Endodermal cell (in vitro differentiated cells): ENCODE measurements at regions not wholly inside any gene's neighbourhood (a gene's known extent, or its start where the extent isn't known, plus 50 kb on each side); places are given as distances from the start of the nearest gene placed in this dataset.

Experiments
- DNase-seq: peaks from one replicate; pipeline ENCODE4 v3.0.0-alpha.2; 2017
- H3K27ac ChIP-seq: 2 replicates; pipeline ENCODE4 v1.5.1; 2013; ENCODE audit warnings: mild to moderate bottlenecking, low read depth, low read length, moderate library complexity
- H3K27me3 ChIP-seq: 2 replicates; pipeline ENCODE4 v1.6.1; 2013; ENCODE audit warnings: mild to moderate bottlenecking, low read length, moderate library complexity; ENCODE audit not compliant: insufficient read depth, control insufficient read depth, poor library complexity, severe bottlenecking
- H3K36me3 ChIP-seq: 2 replicates; pipeline ENCODE4 v1.7.0; 2013; ENCODE audit warnings: mild to moderate bottlenecking, low read length, moderate library complexity; ENCODE audit not compliant: control insufficient read depth, insufficient read depth
- H3K4me1 ChIP-seq: one replicate; pipeline ENCODE4 v1.7.0; 2013; ENCODE audit warnings: low read length; ENCODE audit not compliant: control insufficient read depth, insufficient read depth
- H3K4me3 ChIP-seq: 2 replicates; pipeline ENCODE4 v1.5.1; 2013; ENCODE audit warnings: mild to moderate bottlenecking, low read length, moderate library complexity
- H3K9ac ChIP-seq: 2 replicates; pipeline ENCODE4 v1.6.1; 2013; ENCODE audit warnings: mild to moderate bottlenecking, low read length, moderate library complexity; ENCODE audit not compliant: poor library complexity, severe bottlenecking; ENCODE audit errors: extremely low read depth
- H3K9me3 ChIP-seq: 2 replicates; pipeline ENCODE4 v1.6.1; 2013; ENCODE audit warnings: mild to moderate bottlenecking, low read length, moderate library complexity; ENCODE audit not compliant: control insufficient read depth
- H3K27ac Mint-ChIP-seq: 2 replicates; pipeline ENCODE4 v1.8.0; 2020; ENCODE audit warnings: mixed read lengths
- H3K27me3 Mint-ChIP-seq: 2 replicates; pipeline ENCODE4 v1.8.0; 2021; ENCODE audit warnings: mild to moderate bottlenecking, mixed read lengths; ENCODE audit not compliant: insufficient read depth
- H3K36me3 Mint-ChIP-seq: 2 replicates; pipeline ENCODE4 v1.8.0; 2020; ENCODE audit warnings: low read depth, mixed read lengths
- H3K4me1 Mint-ChIP-seq: 2 replicates; pipeline ENCODE4 v1.8.0; 2020; ENCODE audit warnings: mixed read lengths
- H3K4me3 Mint-ChIP-seq: 2 replicates; pipeline ENCODE4 v1.8.0; 2020; ENCODE audit warnings: mild to moderate bottlenecking, moderate library complexity, mixed read lengths
- H3K9me3 Mint-ChIP-seq: 2 replicates; pipeline ENCODE4 v1.8.0; 2020; ENCODE audit warnings: mild to moderate bottlenecking, mixed read lengths
- WGBS, 2 experiments: methylation state at CpG; one replicate each; pipeline versions ENCODE4 v1.1.5 to v1.1.7; 2013; ENCODE audit warnings: missing lambda C conversion rate in 2 of 2, mixed read lengths in 1 of 2; ENCODE audit not compliant: insufficient coverage in 1 of 2, insufficient read length in 1 of 2; 5-methylcytosine and 5-hydroxymethylcytosine counted together
- TF ChIP-seq, protein P1 (sequence below): fragments of 200-600 bp; sonication (generic); conservative IDR thresholded peaks from 2 replicates; pipeline ENCODE4 v1.5.0; 2021; ENCODE audit warnings: antibody characterized with exemption, mild to moderate bottlenecking

DNA sequence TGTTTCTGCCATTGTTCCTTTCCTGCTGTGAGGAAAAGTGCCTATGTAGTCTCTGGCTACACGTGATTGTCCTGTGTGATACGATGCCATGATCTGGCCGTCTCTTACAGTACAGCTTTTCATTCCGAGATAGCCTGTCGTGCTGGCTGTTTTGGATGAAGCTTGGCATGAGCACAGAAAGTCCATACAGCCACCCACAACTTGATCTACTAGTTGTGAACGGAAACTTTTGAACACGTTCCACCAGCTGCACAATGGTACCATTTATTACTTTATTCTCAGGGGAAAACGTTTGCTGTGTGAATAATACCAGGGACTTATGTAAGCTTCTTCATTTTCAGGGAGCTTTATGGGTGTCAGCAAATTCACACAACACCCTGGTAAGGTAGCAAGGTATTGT, 217.6 kb upstream of the ANKRD55 start:
- Mint-ChIP-seq H3K4me1 (no peaks in the 10 kb centered on the region), H3K9me3 (no peaks in the 10 kb centered on the region), H3K4me3 (no peak overlapping the region), H3K27me3 (peaks cover 8% of the 10 kb centered on the region), H3K27ac (no peak overlapping the region), H3K36me3 (no peaks in the 10 kb centered on the region)
- Histone ChIP-seq H3K36me3 (no peaks in the 10 kb centered on the region), H3K27ac (no peak overlapping the region), H3K4me1 (no peaks in the 10 kb centered on the region), H3K9me3 (no peaks in the 10 kb centered on the region), H3K27me3 (no peaks in the 10 kb centered on the region), H3K4me3 (no peak overlapping the region), H3K9ac (no peak overlapping the region)
- DNase-seq = no peak
- TF ChIP-seq, protein P1, sequence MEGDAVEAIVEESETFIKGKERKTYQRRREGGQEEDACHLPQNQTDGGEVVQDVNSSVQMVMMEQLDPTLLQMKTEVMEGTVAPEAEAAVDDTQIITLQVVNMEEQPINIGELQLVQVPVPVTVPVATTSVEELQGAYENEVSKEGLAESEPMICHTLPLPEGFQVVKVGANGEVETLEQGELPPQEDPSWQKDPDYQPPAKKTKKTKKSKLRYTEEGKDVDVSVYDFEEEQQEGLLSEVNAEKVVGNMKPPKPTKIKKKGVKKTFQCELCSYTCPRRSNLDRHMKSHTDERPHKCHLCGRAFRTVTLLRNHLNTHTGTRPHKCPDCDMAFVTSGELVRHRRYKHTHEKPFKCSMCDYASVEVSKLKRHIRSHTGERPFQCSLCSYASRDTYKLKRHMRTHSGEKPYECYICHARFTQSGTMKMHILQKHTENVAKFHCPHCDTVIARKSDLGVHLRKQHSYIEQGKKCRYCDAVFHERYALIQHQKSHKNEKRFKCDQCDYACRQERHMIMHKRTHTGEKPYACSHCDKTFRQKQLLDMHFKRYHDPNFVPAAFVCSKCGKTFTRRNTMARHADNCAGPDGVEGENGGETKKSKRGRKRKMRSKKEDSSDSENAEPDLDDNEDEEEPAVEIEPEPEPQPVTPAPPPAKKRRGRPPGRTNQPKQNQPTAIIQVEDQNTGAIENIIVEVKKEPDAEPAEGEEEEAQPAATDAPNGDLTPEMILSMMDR = no peak
- 89 to 97% methylated on average over 7 to 8 of the region's 8 CpGs for WGBS, 2 experiments

DNA sequence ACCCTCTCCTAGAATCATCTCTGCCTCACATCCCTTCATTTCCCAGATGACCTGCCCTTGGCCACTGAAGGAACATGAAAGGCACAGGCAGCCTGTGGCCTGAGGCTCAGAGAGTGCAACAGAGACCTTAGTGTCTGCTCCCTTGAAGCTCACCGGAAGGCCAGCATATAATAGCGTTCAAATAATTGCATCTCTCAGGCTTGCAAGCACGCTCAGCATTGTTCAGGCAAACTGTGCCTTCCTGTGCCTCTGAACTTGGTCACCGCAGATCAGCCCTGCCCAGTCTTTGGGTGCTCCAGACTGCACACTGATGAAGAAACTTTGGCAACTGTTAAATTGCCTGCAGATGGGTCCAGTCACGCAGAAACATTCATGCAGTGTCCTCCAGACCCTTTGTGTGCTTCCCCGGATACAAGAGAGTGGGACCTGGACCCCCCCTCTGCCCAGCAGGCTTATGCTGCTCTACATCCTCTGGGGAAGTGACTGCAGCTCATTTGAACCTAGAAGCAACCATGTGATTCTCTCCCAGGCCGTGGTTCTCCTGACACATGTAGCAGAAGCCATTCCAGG, 216.0 kb upstream of the ANKRD55 start:
- 90 to 91% methylated on average over 7 of the region's 7 CpGs for WGBS, 2 experiments
- Histone ChIP-seq H3K27me3 (no peaks in the 10 kb centered on the region), H3K27ac (no peak overlapping the region), H3K9me3 (no peaks in the 10 kb centered on the region), H3K4me1 (no peaks in the 10 kb centered on the region), H3K4me3 (no peak overlapping the region), H3K9ac (no peak overlapping the region), H3K36me3 (no peaks in the 10 kb centered on the region)
- Mint-ChIP-seq H3K4me1 (no peaks in the 10 kb centered on the region), H3K27me3 (peaks cover 8% of the 10 kb centered on the region), H3K4me3 (no peak overlapping the region), H3K27ac (no peak overlapping the region), H3K9me3 (no peaks in the 10 kb centered on the region), H3K36me3 (no peaks in the 10 kb centered on the region)
- TF ChIP-seq, protein P1 = no peak
- DNase-seq = no peak

DNA sequence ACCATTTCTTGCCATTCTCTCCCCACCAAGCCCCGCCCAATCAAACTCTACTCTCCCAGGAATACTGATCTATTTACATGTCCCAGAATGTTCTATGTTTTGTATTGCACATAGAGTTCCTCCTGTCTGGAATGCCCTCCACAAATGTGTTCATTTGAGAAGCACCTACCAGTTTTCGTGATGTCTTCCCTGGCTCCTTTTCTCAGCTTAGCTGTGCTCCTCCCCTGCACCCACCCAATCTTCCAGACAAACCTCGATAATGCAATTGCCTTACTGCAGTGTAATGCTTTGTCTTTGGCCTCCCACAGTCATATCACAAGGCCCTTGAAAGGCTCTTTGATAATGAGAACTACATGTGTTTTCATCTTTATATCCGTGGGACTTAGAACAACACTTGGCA, 214.5 kb upstream of the ANKRD55 start:
- Mint-ChIP-seq H3K27ac (no peak overlapping the region), H3K27me3 (peaks cover 8% of the 10 kb centered on the region), H3K4me1 (no peaks in the 10 kb centered on the region), H3K9me3 (no peaks in the 10 kb centered on the region), H3K4me3 (no peak overlapping the region), H3K36me3 (no peaks in the 10 kb centered on the region)
- no peak overlapping the region for H3K27ac ChIP-seq
- no peak overlapping the region for H3K9ac ChIP-seq
- TF ChIP-seq, protein P1 = no peak
- H3K27me3 ChIP-seq = no peaks in the 10 kb centered on the region
- H3K4me1 ChIP-seq = no peaks in the 10 kb centered on the region
- no peak for DNase-seq
- no peak overlapping the region for H3K4me3 ChIP-seq
- WGBS, 2 experiments = 80 to 83% methylated on average over 3 to 4 of the region's 4 CpGs
- no peaks in the 10 kb centered on the region for H3K36me3 ChIP-seq
- H3K9me3 ChIP-seq = no peaks in the 10 kb centered on the region
